ENCODE measurements at regions not wholly inside any gene's neighbourhood (a gene's known extent, or its start where the extent isn't known, plus 50 kb on each side); places are given as distances from the start of the nearest gene placed in this dataset.

GRCh38 chr13:67366533-67366932 is 136.4 kb upstream of the PCDH9 start:
- TF ChIP-seq POLR2A (IDR thresholded peaks at IDR 0.05; ENCODE audit: low read depth, low read length) (no peak), POLR2AphosphoS5 (IDR thresholded peaks at IDR 0.05; ENCODE audit: low read depth, low read length) (no peak), TAF1 (IDR thresholded peaks at IDR 0.05; ENCODE audit: low read depth, low read length) (no peak), POU2F2 (IDR thresholded peaks at IDR 0.05; ENCODE audit: low read depth, low read length) (no peak), SPI1 (IDR thresholded peaks at IDR 0.05; ENCODE audit: low read depth, low read length) (no peak), PAX5 (IDR thresholded peaks at IDR 0.05; ENCODE audit: insufficient read depth, low read length, severe bottlenecking) (no peak)
